OCI-LY3 (cell line): ENCODE measurements at regions not wholly inside any gene's neighbourhood (a gene's known extent, or its start where the extent isn't known, plus 50 kb on each side); places are given as distances from the start of the nearest gene placed in this dataset.
"Not testable (repeated sequence)": the region's sequence is repeated elsewhere in the genome, so short reads cannot be mapped to it uniquely, and the experiment has no call there.

Experiments used
- H2AFZ ChIP-seq: fragments of 200-600, 300-600 bp; shearing (Covaris generic); 2 replicates; pipeline ENCODE4 v1.6.0; 2014; ENCODE audit warnings: antibody characterized with exemption, low read depth, low read length
- H3K27ac ChIP-seq: fragments of 200-600, 300-600 bp; sonication (generic); 2 replicates; pipeline ENCODE4 v1.5.1; 2014; ENCODE audit warnings: mild to moderate bottlenecking, low read length, moderate library complexity, mixed read lengths
- H3K27me3 ChIP-seq: fragments of 200-600, 300-600 bp; sonication (generic); 2 replicates; pipeline ENCODE4 v1.6.1; 2014; ENCODE audit warnings: low read depth, low read length, mixed read lengths
- H3K36me3 ChIP-seq: fragments of 200-600, 300-600 bp; sonication (generic); replicated peaks from 2 replicates; pipeline ENCODE3; 2014; ENCODE audit warnings: low read depth, low read length, mixed read lengths
- H3K4me1 ChIP-seq: fragments of 300-600, 200-600 bp; sonication (generic); 2 replicates; pipeline ENCODE4 v1.6.1; 2014; ENCODE audit warnings: low read length, mixed read lengths
- H3K4me2 ChIP-seq: fragments of 200-600, 300-600 bp; sonication (generic); 2 replicates; pipeline ENCODE4 v1.6.1; 2014; ENCODE audit warnings: low read length, mixed read lengths
- H3K4me3 ChIP-seq: fragments of 300-600, 200-600 bp; sonication (generic); 2 replicates; pipeline ENCODE4 v1.5.1; 2014; ENCODE audit warnings: antibody characterized with exemption, mild to moderate bottlenecking, low read length, moderate library complexity
- H3K79me2 ChIP-seq: fragments of 300-600, 200-600 bp; shearing (Covaris generic); 2 replicates; pipeline ENCODE4 v1.6.1; 2014; ENCODE audit warnings: mild to moderate bottlenecking, low read length, mixed read lengths
- H3K9ac ChIP-seq: fragments of 300-600, 200-600 bp; shearing (Covaris generic); 2 replicates; pipeline ENCODE4 v1.6.0; 2014; ENCODE audit warnings: mild to moderate bottlenecking, low read length, moderate library complexity
- H3K9me3 ChIP-seq: fragments of 200-600, 300-600 bp; shearing (Covaris generic); 2 replicates; pipeline ENCODE4 v1.6.1; 2014; ENCODE audit warnings: low read length, mixed read lengths; ENCODE audit not compliant: insufficient read depth
- H4K20me1 ChIP-seq: fragments of 200-600, 300-600 bp; sonication (generic); 2 replicates; pipeline ENCODE4 v1.6.1; 2016; ENCODE audit warnings: low read length, mixed read lengths; ENCODE audit not compliant: insufficient read depth

DNA sequence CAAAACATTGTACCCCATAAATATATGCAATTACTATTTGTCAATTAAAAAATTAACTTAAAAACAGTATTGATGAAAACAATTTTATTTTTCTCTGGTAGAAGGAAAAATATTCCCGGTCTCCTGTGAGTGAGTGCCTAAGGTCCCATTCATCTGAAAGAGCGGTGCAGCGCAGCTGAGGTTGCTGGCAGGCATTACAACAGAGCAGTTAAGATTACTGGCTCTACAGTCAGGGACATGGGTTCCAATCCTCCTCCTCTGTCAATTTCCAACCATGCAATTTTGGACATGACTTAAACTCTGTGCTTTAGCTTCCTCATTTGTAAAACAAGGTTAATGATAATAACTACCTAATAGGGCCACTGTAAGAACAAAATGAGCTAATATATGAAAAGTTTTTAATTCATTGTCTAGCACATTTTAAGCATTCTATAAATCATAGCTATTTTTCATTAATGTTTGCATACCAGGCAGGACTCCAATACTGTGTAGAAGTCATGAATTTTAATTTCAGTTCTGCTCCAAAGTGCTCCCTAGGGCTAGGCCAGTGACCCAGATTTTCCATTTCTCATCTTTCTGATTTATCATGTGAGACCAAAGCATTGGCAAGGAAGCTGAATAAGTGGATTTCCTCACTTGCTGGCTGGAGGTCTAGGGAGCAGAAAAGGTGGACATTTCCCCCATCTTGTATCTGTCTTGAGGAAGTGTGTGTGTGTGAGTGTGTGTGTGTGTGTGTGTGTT, 174.2 kb upstream of the NBPF19 start:
- H3K4me1 ChIP-seq, H3K9ac ChIP-seq, H3K36me3 ChIP-seq, H3K4me2 ChIP-seq, H2AFZ ChIP-seq, H3K4me3 ChIP-seq, H4K20me1 ChIP-seq, H3K27ac ChIP-seq, H3K79me2 ChIP-seq, H3K27me3 ChIP-seq, H3K9me3 ChIP-seq: not testable (repeated sequence)

DNA sequence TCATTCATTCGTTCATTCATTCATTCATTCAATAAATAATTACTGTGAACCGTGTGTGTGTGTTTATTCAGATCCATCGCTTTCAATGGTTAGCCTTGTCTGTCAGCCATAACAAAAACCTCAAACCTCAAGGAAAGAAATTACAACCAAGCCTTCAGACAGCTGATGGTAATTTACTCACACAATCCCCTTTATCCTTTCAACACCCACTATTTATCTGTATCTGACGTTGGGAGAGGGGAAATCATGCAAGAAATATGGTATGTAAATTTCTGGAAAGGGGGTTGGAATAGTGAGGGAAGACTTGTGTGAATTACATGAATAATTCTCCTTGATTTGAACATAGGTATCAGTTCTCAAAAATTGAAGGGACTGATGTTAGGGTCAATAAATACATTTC, 173.6 kb upstream of the NBPF19 start:
- not testable (repeated sequence) for H3K36me3 ChIP-seq, H4K20me1 ChIP-seq

DNA sequence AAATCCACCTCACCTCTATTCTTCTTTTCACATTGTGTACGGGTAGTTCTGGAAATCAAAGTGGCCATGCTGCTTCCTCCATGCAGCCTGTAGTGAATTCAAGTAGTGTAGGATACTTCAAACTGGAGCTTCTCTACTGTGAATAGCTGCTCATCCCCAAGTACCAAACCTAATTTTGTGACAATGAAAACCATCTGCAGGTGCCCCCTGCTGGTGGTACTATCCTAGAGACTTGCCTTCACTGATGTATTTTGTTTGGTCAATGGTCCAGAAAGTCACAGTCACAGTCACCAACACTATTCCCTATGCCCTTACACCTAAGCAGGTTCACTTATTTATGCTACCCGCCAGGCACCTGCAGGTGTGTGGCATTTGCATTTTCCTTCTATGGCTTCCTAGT, 170.0 kb upstream of the NBPF19 start:
- not testable (repeated sequence) for H4K20me1 ChIP-seq, H3K27ac ChIP-seq, H3K27me3 ChIP-seq, H3K4me3 ChIP-seq, H3K36me3 ChIP-seq, H3K9me3 ChIP-seq, H3K4me1 ChIP-seq, H2AFZ ChIP-seq, H3K9ac ChIP-seq, H3K79me2 ChIP-seq, H3K4me2 ChIP-seq

More for the DNA sequence above, 173.6 kb upstream of the NBPF19 start:
- H3K27me3 ChIP-seq, H2AFZ ChIP-seq, H3K4me1 ChIP-seq, H3K9me3 ChIP-seq, H3K27ac ChIP-seq, H3K4me2 ChIP-seq, H3K4me3 ChIP-seq, H3K79me2 ChIP-seq, H3K9ac ChIP-seq: not testable (repeated sequence)

DNA sequence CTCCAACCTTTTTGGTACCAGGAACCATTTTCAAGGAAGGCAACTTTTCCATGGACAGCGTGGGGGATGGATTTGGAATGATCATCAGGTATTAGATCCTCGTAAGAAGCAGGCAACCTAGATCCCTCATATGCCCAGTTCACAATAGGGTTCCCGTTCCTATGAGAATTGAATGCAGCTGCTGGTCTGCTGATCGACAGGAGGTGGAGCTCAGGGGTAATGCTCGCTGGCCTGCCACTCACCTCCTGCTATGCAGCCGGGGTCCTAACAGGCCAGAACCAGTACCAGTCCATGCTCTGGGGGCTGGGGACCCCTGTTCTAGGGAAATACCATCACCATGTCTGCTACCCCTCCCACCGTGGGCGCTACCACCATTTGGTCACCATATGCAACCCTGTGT, 167.2 kb upstream of the NBPF19 start:
- not testable (repeated sequence) for H3K27ac ChIP-seq, H3K27me3 ChIP-seq, H3K36me3 ChIP-seq, H3K79me2 ChIP-seq, H2AFZ ChIP-seq, H4K20me1 ChIP-seq, H3K4me2 ChIP-seq, H3K9ac ChIP-seq, H3K4me3 ChIP-seq, H3K4me1 ChIP-seq, H3K9me3 ChIP-seq

DNA sequence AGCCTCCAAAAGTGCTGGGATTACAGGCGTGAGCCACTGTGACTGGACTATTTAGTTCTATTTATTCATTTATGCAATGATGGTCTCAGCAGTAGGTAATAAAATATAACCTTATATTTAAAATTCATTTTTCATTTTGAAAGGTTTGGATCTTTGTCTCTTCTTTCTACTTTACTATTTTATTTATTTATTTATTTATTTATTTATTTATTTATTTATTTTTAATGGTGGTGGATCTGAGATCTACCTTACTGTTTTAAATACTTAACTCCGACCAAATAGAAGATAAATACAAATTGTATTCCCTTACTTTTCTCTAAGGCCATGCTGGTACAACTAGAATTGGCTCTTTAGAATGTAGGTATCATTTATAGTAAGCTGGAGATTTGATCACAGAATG, 159.9 kb upstream of the NBPF19 start:
- not testable (repeated sequence) for H3K4me2 ChIP-seq, H3K36me3 ChIP-seq, H3K9ac ChIP-seq, H3K9me3 ChIP-seq, H3K27me3 ChIP-seq, H3K4me3 ChIP-seq, H3K4me1 ChIP-seq, H3K27ac ChIP-seq, H4K20me1 ChIP-seq, H3K79me2 ChIP-seq, H2AFZ ChIP-seq

DNA sequence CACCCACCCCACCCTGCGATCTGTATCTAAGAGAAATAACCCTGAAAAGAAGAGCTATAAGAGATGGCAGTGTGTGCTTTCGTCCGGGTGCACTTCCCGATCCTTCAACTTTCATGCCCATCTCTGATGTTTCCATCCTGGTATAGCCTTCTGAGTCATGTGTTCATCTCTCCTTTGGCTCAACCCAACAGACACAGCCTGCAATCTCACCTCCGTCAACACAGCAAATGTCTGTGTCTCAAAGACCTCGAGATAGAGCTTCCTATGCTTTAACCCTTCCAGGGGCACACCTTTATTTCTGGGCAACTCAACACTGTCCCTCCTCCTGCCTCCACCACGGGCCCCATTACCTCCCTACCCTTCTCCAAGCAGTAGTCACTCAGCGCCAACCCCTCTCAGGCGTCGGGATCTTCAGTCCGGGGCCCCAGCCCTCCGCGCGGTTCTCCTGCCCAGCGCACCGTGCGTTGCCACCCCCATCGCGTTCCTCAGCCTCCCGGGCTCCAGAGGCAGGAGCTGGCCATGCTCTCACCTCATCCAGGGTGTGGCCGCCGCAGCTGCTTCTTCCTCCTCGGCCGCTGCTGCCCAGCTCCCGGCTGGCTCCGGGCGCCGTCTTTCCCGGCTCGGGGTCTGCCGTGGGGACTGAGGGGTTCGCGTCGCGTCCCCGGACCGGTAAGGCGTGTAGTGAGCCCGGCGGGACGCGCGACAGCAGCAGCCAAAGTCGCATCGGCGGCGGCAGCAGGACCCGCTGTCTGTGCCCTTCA, 153.7 kb upstream of the NBPF19 start:
- H3K79me2 ChIP-seq, H2AFZ ChIP-seq, H3K4me1 ChIP-seq, H3K4me3 ChIP-seq, H3K9ac ChIP-seq, H3K4me2 ChIP-seq, H3K27ac ChIP-seq, H3K27me3 ChIP-seq, H4K20me1 ChIP-seq, H3K9me3 ChIP-seq, H3K36me3 ChIP-seq: not testable (repeated sequence)

DNA sequence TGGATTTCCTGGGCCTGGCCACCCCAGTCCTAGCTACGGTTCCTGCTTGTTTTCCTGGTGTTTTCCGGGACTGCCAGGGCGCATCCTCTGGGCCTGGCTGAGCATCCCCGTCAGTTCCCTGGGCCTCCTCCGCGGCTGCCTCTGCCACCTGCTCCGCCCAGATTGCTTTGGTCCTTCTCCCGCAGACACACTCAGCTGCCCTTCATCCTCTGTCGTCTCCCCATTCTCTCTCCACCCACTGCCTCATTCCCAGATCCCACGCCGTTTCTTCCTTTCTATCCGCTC, 153.2 kb upstream of the NBPF19 start:
- not testable (repeated sequence) for H3K27me3 ChIP-seq, H3K36me3 ChIP-seq, H4K20me1 ChIP-seq, H2AFZ ChIP-seq, H3K79me2 ChIP-seq, H3K4me2 ChIP-seq, H3K4me3 ChIP-seq, H3K9ac ChIP-seq, H3K4me1 ChIP-seq, H3K9me3 ChIP-seq, H3K27ac ChIP-seq

DNA sequence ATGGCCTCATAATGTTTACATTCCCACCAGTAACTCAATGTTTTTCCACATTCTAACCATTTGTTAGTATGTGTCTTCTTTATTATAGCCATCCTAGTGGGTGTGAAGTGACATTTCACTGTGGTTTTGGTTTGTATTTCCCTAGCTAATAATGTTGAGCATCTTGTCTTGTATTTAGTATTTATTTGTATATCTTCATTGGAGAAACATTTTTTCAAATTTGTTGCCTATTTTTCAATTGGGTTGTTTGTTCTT, 144.8 kb upstream of the NBPF19 start:
- H3K36me3 ChIP-seq, H4K20me1 ChIP-seq, H3K4me1 ChIP-seq, H3K4me3 ChIP-seq, H3K27me3 ChIP-seq, H3K4me2 ChIP-seq, H3K9ac ChIP-seq, H3K9me3 ChIP-seq, H3K79me2 ChIP-seq, H3K27ac ChIP-seq, H2AFZ ChIP-seq: not testable (repeated sequence)

DNA sequence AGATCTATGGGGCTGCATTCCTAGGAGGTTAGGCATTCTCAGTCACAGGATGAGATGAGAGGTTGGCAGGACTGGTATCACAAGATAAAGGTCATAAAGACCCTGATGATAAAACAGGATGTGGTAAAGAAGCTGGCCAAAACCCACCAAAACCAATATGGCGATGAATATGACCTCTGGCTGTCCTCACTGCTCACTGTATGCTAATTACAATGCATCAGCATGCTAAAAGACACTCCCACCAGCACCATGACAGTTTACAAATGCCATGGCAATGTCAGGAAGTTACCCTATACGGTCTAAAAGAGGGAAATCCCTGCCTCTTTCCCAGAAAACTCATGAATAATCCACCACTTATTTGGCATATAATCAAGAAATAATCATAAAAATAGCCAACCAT, 138.8 kb upstream of the NBPF19 start:
- not testable (repeated sequence) for H4K20me1 ChIP-seq, H3K9ac ChIP-seq, H3K4me3 ChIP-seq, H3K9me3 ChIP-seq, H3K79me2 ChIP-seq, H2AFZ ChIP-seq, H3K4me2 ChIP-seq, H3K4me1 ChIP-seq, H3K36me3 ChIP-seq, H3K27ac ChIP-seq, H3K27me3 ChIP-seq

DNA sequence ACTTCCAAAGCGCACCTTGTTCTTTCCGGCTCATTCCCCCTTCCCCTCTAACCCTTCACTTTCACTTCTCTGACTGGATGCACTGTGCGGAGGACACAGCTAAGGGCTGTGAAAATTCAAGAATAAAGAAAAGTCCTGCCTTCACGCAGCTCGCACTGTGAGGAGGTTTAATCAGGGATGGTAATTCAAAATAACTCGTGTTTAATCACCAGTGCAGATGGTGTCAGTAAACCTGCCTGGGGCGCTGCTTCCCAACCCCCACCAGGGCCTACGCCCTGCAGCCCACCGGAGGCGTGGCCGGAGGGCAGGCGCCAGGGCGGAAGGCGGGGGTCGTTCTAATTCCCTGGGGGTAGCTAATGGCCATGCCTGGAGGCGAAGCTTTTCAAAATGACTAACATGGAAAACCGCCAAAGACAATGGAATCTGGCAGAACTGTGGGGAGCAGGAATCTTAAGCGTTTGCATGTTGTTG, 136.6 kb upstream of the NBPF19 start:
- H3K36me3 ChIP-seq, H3K9me3 ChIP-seq, H3K4me2 ChIP-seq, H2AFZ ChIP-seq, H3K4me3 ChIP-seq, H3K27ac ChIP-seq, H3K4me1 ChIP-seq, H3K9ac ChIP-seq, H3K27me3 ChIP-seq, H3K79me2 ChIP-seq, H4K20me1 ChIP-seq: not testable (repeated sequence)
